Gastroesophageal sphincter (tissue), 3 donors: ENCODE measurements at regions not wholly inside any gene's neighbourhood (a gene's known extent, or its start where the extent isn't known, plus 50 kb on each side); places are given as distances from the start of the nearest gene placed in this dataset.

Experiments used
- EP300 ChIP-seq: sonication (generic); formaldehyde crosslinking; IDR thresholded peaks from one replicate; pipeline ENCODE4 v1.6.1; 2017; ENCODE audit warnings: antibody characterized with exemption, mild to moderate bottlenecking
- POLR2AphosphoS5 ChIP-seq: sonication (generic); formaldehyde crosslinking; IDR thresholded peaks from one replicate; pipeline ENCODE4 v1.6.1; 2017; ENCODE audit warnings: antibody characterized with exemption
- TF ChIP-seq, protein P1 (sequence below), 4 experiments: fragments of 200-600 bp in 2 of 4; fragments of 450-650 bp in 2 of 4; sonication (generic) in 1 of 4; IDR thresholded peaks; one replicate each; pipeline ENCODE4 v1.5.1; 2017 to 2019; ENCODE audit warnings: antibody characterized with exemption in 4 of 4, mild to moderate bottlenecking in 2 of 4, moderate library complexity in 2 of 4

GRCh38 chr4:57444671-57445070, 334.5 kb upstream of the IGFBP7 start:
- TF ChIP-seq, protein P1, sequence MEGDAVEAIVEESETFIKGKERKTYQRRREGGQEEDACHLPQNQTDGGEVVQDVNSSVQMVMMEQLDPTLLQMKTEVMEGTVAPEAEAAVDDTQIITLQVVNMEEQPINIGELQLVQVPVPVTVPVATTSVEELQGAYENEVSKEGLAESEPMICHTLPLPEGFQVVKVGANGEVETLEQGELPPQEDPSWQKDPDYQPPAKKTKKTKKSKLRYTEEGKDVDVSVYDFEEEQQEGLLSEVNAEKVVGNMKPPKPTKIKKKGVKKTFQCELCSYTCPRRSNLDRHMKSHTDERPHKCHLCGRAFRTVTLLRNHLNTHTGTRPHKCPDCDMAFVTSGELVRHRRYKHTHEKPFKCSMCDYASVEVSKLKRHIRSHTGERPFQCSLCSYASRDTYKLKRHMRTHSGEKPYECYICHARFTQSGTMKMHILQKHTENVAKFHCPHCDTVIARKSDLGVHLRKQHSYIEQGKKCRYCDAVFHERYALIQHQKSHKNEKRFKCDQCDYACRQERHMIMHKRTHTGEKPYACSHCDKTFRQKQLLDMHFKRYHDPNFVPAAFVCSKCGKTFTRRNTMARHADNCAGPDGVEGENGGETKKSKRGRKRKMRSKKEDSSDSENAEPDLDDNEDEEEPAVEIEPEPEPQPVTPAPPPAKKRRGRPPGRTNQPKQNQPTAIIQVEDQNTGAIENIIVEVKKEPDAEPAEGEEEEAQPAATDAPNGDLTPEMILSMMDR (IDR thresholded peaks at IDR 0.05): no peak
- TF ChIP-seq EP300 (no peak), POLR2AphosphoS5 (no peak)
